Uterus (tissue), 2 donors: ENCODE measurements at regions not wholly inside any gene's neighbourhood (a gene's known extent, or its start where the extent isn't known, plus 50 kb on each side); places are given as distances from the start of the nearest gene placed in this dataset.

ENCODE experiments used
- POLR2A ChIP-seq, 2 donors: fragments of 450-650 bp; IDR thresholded peaks; one replicate each; pipeline ENCODE4 v1.6.1; 2016; ENCODE audit warnings: antibody characterized with exemption in 2 of 2, mild to moderate bottlenecking in 1 of 2, moderate library complexity in 1 of 2
- TF ChIP-seq, protein P1 (sequence below), 4 experiments: fragments of 200-600 bp in 2 of 4; fragments of 450-650 bp in 2 of 4; sonication (generic) in 2 of 4; IDR thresholded peaks; one replicate each; pipeline ENCODE4 v1.5.1; 2016 to 2019; ENCODE audit warnings: antibody characterized with exemption in 4 of 4, mild to moderate bottlenecking in 2 of 4, moderate library complexity in 1 of 4

DNA sequence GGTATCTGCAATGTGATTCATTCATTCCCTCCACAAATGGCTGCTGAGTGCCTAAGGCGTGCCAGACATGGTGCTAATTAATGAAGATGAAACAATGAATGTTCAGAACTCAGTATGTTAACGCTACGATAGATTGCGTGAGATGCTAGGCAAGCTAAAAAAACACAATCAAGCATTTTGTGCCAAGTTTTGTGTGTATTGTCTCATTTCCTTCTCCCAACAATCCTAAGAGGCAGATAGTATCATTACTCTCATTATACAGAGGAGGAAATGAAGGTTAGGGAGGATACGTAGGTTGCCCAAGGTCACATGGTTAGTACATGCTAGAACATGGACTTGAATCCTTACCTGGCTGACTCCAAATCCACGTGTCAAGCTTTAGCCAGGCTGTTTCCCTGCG lies 264.4 kb downstream of the EFCAB11 start:
- TF ChIP-seq, protein P1, sequence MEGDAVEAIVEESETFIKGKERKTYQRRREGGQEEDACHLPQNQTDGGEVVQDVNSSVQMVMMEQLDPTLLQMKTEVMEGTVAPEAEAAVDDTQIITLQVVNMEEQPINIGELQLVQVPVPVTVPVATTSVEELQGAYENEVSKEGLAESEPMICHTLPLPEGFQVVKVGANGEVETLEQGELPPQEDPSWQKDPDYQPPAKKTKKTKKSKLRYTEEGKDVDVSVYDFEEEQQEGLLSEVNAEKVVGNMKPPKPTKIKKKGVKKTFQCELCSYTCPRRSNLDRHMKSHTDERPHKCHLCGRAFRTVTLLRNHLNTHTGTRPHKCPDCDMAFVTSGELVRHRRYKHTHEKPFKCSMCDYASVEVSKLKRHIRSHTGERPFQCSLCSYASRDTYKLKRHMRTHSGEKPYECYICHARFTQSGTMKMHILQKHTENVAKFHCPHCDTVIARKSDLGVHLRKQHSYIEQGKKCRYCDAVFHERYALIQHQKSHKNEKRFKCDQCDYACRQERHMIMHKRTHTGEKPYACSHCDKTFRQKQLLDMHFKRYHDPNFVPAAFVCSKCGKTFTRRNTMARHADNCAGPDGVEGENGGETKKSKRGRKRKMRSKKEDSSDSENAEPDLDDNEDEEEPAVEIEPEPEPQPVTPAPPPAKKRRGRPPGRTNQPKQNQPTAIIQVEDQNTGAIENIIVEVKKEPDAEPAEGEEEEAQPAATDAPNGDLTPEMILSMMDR (IDR thresholded peaks at IDR 0.05): no peak
- TF ChIP-seq POLR2A (IDR thresholded peaks at IDR 0.05): no peak
